HepG2 (cell line): ENCODE measurements at regions not wholly inside any gene's neighbourhood (a gene's known extent, or its start where the extent isn't known, plus 50 kb on each side); places are given as distances from the start of the nearest gene placed in this dataset.

Source experiments
- ARNT2 ChIP-seq: sonication (generic); formaldehyde crosslinking; IDR thresholded peaks from 2 replicates; pipeline ENCODE4 v1.8.0; 2022; ENCODE audit warnings: mild to moderate bottlenecking, low read depth, missing genetic modification reagents, moderate library complexity
- ELF3 ChIP-seq: IDR thresholded peaks from 2 replicates; pipeline ENCODE4 v1.6.1; 2016; ENCODE audit warnings: missing genetic modification reagents, missing compliant biosample characterization
- FOSL2 ChIP-seq: sonication (generic); formaldehyde crosslinking; IDR thresholded peaks from 2 replicates; pipeline ENCODE4 v1.4.0; 2020; ENCODE audit warnings: missing genetic modification reagents
- FOXA1 ChIP-seq, 2 experiments: fragments of 450-650 bp in 1 of 2; sonication (generic) in 1 of 2; formaldehyde crosslinking in 1 of 2; IDR thresholded peaks; 2 replicates each; pipeline versions ENCODE4 v1.4.0 to v1.6.1; 2016 to 2020; ENCODE audit warnings: missing genetic modification reagents in 1 of 2
- FOXP1 ChIP-seq, 2 experiments: fragments of 450-650 bp in 1 of 2; IDR thresholded peaks; 2 replicates each; pipeline ENCODE4 v1.6.1; 2017 to 2018; ENCODE audit warnings: antibody characterized with exemption in 1 of 2
- HMG20A ChIP-seq: IDR thresholded peaks from 2 replicates; pipeline ENCODE4 v1.6.1; 2016; ENCODE audit warnings: borderline replicate concordance
- KDM3A ChIP-seq: IDR thresholded peaks from 2 replicates; pipeline ENCODE4 v1.6.1; 2018; ENCODE audit warnings: low read depth, missing compliant biosample characterization
- MIER2 ChIP-seq: IDR thresholded peaks from 2 replicates; pipeline ENCODE4 v1.6.1; 2016; ENCODE audit warnings: missing biosample characterization, missing genetic modification reagents
- NFIC ChIP-seq: IDR thresholded peaks from 2 replicates; pipeline ENCODE4 v1.6.1; 2012; ENCODE audit warnings: mild to moderate bottlenecking, low read length, inconsistent platforms
- PITX1 ChIP-seq: sonication (generic); formaldehyde crosslinking; IDR thresholded peaks from 2 replicates; pipeline ENCODE4 v1.5.1; 2020; ENCODE audit warnings: mild to moderate bottlenecking, missing genetic modification reagents
- RORA ChIP-seq: sonication (generic); formaldehyde crosslinking; IDR thresholded peaks from 2 replicates; pipeline ENCODE4 v1.5.0; 2020; ENCODE audit warnings: mild to moderate bottlenecking, missing genetic modification reagents, moderate library complexity
- SNAPC2 ChIP-seq: sonication (generic); formaldehyde crosslinking; IDR thresholded peaks from 2 replicates; pipeline ENCODE4 v1.8.1; 2022; ENCODE audit warnings: mild to moderate bottlenecking, missing genetic modification reagents
- SNAPC5 ChIP-seq: sonication (generic); formaldehyde crosslinking; IDR thresholded peaks from 2 replicates; pipeline ENCODE4 v1.8.1; 2023; ENCODE audit warnings: mild to moderate bottlenecking, missing genetic modification reagents, borderline replicate concordance
- TARDBP ChIP-seq: sonication (generic); formaldehyde crosslinking; IDR thresholded peaks from 2 replicates; pipeline ENCODE4 v1.8.0; 2022; ENCODE audit warnings: mild to moderate bottlenecking, missing genetic modification reagents
- TCF7L2 ChIP-seq: IDR thresholded peaks from 2 replicates; pipeline ENCODE4 v1.6.1; 2011; ENCODE audit warnings: mild to moderate bottlenecking, low read depth, low read length, moderate library complexity
- TFE3 ChIP-seq: IDR thresholded peaks from 2 replicates; pipeline ENCODE4 v1.6.1; 2016
- THAP11 ChIP-seq: IDR thresholded peaks from 2 replicates; pipeline ENCODE4 v1.6.1; 2016; ENCODE audit warnings: missing biosample characterization, missing genetic modification reagents
- ZBTB20 ChIP-seq: sonication (generic); formaldehyde crosslinking; IDR thresholded peaks from 2 replicates; pipeline ENCODE4 v1.8.1; 2023; ENCODE audit warnings: missing genetic modification reagents, low read depth, mild to moderate bottlenecking, borderline replicate concordance
- ZC3H13 ChIP-seq: sonication (generic); formaldehyde crosslinking; IDR thresholded peaks from 2 replicates; pipeline ENCODE4 v1.8.1; 2023; ENCODE audit warnings: mild to moderate bottlenecking, missing genetic modification reagents, moderate library complexity
- ZMYM4 ChIP-seq: sonication (generic); formaldehyde crosslinking; IDR thresholded peaks from 2 replicates; pipeline ENCODE4 v1.8.1; 2023; ENCODE audit warnings: mild to moderate bottlenecking, missing genetic modification reagents
- ZNF160 ChIP-seq: sonication (generic); formaldehyde crosslinking; IDR thresholded peaks from 2 replicates; pipeline ENCODE4 v1.8.0; 2022; ENCODE audit warnings: mild to moderate bottlenecking, inconsistent platforms, missing genetic modification reagents
- ZNF275 ChIP-seq: sonication (generic); formaldehyde crosslinking; IDR thresholded peaks from 2 replicates; pipeline ENCODE4 v1.8.0; 2022; ENCODE audit warnings: missing genetic modification reagents, mild to moderate bottlenecking, inconsistent platforms, borderline replicate concordance
- ZNF337 ChIP-seq: sonication (generic); formaldehyde crosslinking; IDR thresholded peaks from 2 replicates; pipeline ENCODE4 v1.5.1; 2020; ENCODE audit warnings: missing genetic modification reagents, low read depth, mild to moderate bottlenecking, borderline replicate concordance
- ZNF562 ChIP-seq: sonication (generic); formaldehyde crosslinking; IDR thresholded peaks from 2 replicates; pipeline ENCODE4 v1.8.0; 2022; ENCODE audit warnings: missing genetic modification reagents, borderline replicate concordance
- ZNF619 ChIP-seq: sonication (generic); formaldehyde crosslinking; IDR thresholded peaks from 2 replicates; pipeline ENCODE4 v1.4.0; 2020; ENCODE audit warnings: mild to moderate bottlenecking, missing genetic modification reagents
- ZNF775 ChIP-seq: sonication (generic); formaldehyde crosslinking; IDR thresholded peaks from 2 replicates; pipeline ENCODE4 v1.4.0; 2020; ENCODE audit warnings: missing genetic modification reagents, mild to moderate bottlenecking, moderate library complexity, borderline replicate concordance
- ZNF841 ChIP-seq: sonication (generic); formaldehyde crosslinking; IDR thresholded peaks from 2 replicates; pipeline ENCODE4 v1.8.1; 2023; ENCODE audit warnings: missing genetic modification reagents, borderline replicate concordance
- TF ChIP-seq, protein P1 (sequence below), 2 experiments: fragments of 450-650 bp in 1 of 2; sonication (generic) in 1 of 2; formaldehyde crosslinking; IDR thresholded peaks; 2 replicates each; pipeline versions ENCODE4 v1.5.0 to v1.8.0; 2020 to 2022; ENCODE audit warnings: mild to moderate bottlenecking in 1 of 2, missing genetic modification reagents in 1 of 2

- TF ChIP-seq, protein P1, sequence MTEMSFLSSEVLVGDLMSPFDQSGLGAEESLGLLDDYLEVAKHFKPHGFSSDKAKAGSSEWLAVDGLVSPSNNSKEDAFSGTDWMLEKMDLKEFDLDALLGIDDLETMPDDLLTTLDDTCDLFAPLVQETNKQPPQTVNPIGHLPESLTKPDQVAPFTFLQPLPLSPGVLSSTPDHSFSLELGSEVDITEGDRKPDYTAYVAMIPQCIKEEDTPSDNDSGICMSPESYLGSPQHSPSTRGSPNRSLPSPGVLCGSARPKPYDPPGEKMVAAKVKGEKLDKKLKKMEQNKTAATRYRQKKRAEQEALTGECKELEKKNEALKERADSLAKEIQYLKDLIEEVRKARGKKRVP (CRISPR knock-in tag; IDR thresholded peaks at IDR 0.05) = peak in 1 of 2 experiments; percentile 71; a peak in 2 of 4 replicates
- peak; percentile 83 for TF ChIP-seq KDM3A
- peak; percentile 84 for TF ChIP-seq ZNF160 (CRISPR knock-in tag)
- TF ChIP-seq ZNF337 (CRISPR knock-in tag) = 0 out of 2 replicates have a peak, but pooled peaks have one; percentile 52
- 0 out of 2 replicates have a peak, but pooled peaks have one; percentile 82 for TF ChIP-seq ZBTB20
- 0 out of 2 replicates have a peak, but pooled peaks have one; percentile 36 for TF ChIP-seq SNAPC2 (CRISPR knock-in tag)
- 0 out of 2 replicates have a peak, but pooled peaks have one; percentile 49 for TF ChIP-seq ZNF775
- TF ChIP-seq FOSL2 (CRISPR knock-in tag) = peak; percentile 83
- peak; percentile 93 for TF ChIP-seq TARDBP (CRISPR knock-in tag)
- TF ChIP-seq FOXP1 (IDR thresholded peaks at IDR 0.05) = peak; percentile 97
- TF ChIP-seq FOXP1 (CRISPR knock-in tag; IDR thresholded peaks at IDR 0.05) = peak; percentile 99
- TF ChIP-seq ZNF619 = peak; percentile 57; the same call in 1 of the 2 replicates
- TF ChIP-seq ZNF841 (CRISPR knock-in tag) = peak; percentile 75; the same call in 1 of the 2 replicates
- peak; percentile 79 for TF ChIP-seq ELF3 (CRISPR knock-in tag)
- peak; percentile 74; the same call in 1 of the 2 replicates for TF ChIP-seq ZC3H13 (CRISPR knock-in tag)
- TF ChIP-seq ZNF275 (CRISPR knock-in tag) = peak; percentile 52; the same call in 1 of the 2 replicates
- peak; percentile 100 for TF ChIP-seq TCF7L2
- TF ChIP-seq ZMYM4 (CRISPR knock-in tag) = peak; percentile 93
- TF ChIP-seq MIER2 (CRISPR knock-in tag) = peak; percentile 80
- peak; percentile 99 for TF ChIP-seq HMG20A (CRISPR knock-in tag)
- peak; percentile 51; the same call in 1 of the 2 replicates for TF ChIP-seq THAP11 (CRISPR knock-in tag)
- TF ChIP-seq FOXA1 (IDR thresholded peaks at IDR 0.05) = peak; percentile 97
- peak; percentile 98 for TF ChIP-seq FOXA1 (CRISPR knock-in tag; IDR thresholded peaks at IDR 0.05)
- peak; percentile 87; the same call in 1 of the 2 replicates for TF ChIP-seq ARNT2 (CRISPR knock-in tag)
- peak; percentile 85 for TF ChIP-seq TFE3
- TF ChIP-seq NFIC = peak; percentile 99
- TF ChIP-seq PITX1 (CRISPR knock-in tag) = peak; percentile 99
- 0 out of 2 replicates have a peak, but pooled peaks have one; percentile 71 for TF ChIP-seq RORA (CRISPR knock-in tag)
- TF ChIP-seq SNAPC5 = peak; percentile 50; the same call in 1 of the 2 replicates
- TF ChIP-seq ZNF562 (CRISPR knock-in tag) = peak; percentile 63
These were observed 158.9 kb downstream of the SUCLG1 start (continued) for GRCh38 chr2:84300001-84300695.
